Cardiac muscle cell (in vitro differentiated cells and primary cell): ENCODE measurements at regions not wholly inside any gene's neighbourhood (a gene's known extent, or its start where the extent isn't known, plus 50 kb on each side); places are given as distances from the start of the nearest gene placed in this dataset.

Experiments used
- DNase-seq, 2 donors: peaks; one replicate each; pipeline versions ENCODE4 v3.0.0 to v3.0.0-alpha.2; 2010 to 2017; ENCODE audit warnings: low read depth in 1 of 2, low spot score in 1 of 2
- H3K27ac ChIP-seq: fragments of 200-600 bp; sonication (generic); 2 replicates; pipeline ENCODE4 v1.5.1; 2016
- H3K27me3 ChIP-seq: fragments of 200-600 bp; sonication (generic); 2 replicates; pipeline ENCODE4 v1.6.0; 2016; ENCODE audit warnings: control low read depth
- H3K36me3 ChIP-seq: fragments of 200-600 bp; sonication (generic); 2 replicates; pipeline ENCODE4 v1.5.1; 2016; ENCODE audit warnings: control low read depth
- H3K4me1 ChIP-seq: fragments of 200-600 bp; sonication (generic); 2 replicates; pipeline ENCODE4 v1.8.1; 2017; ENCODE audit warnings: low read depth, mild to moderate bottlenecking, mixed run types
- H3K4me3 ChIP-seq: fragments of 200-600 bp; sonication (generic); 2 replicates; pipeline ENCODE4 v1.5.1; 2016; ENCODE audit warnings: mild to moderate bottlenecking
- H3K9me3 ChIP-seq: fragments of 200-600 bp; sonication (generic); 2 replicates; pipeline ENCODE4 v1.5.1; 2017; ENCODE audit warnings: low read depth, mild to moderate bottlenecking, control low read depth
- CTCF ChIP-seq: IDR thresholded peaks from 2 replicates; pipeline ENCODE4 v1.5.1; 2012; ENCODE audit warnings: low read depth, mild to moderate bottlenecking, low read length

GRCh38 chr4:132818091-132818490 is 331.0 kb upstream of the PCDH10 start:
- no peak for TF ChIP-seq CTCF
- DNase-seq: peak in 1 of 2 donors; percentile 5
- H3K4me3 ChIP-seq: no peak overlapping the region
- no peaks in the 10 kb centered on the region for H3K36me3 ChIP-seq
- no peaks in the 10 kb centered on the region for H3K9me3 ChIP-seq
- H3K27me3 ChIP-seq: no peaks in the 10 kb centered on the region
- H3K4me1 ChIP-seq: no peaks in the 10 kb centered on the region
- no peak overlapping the region for H3K27ac ChIP-seq

GRCh38 chr4:132823419-132823818 is 325.7 kb upstream of the PCDH10 start:
- Histone ChIP-seq H3K9me3 (no peaks in the 10 kb centered on the region), H3K4me1 (no peaks in the 10 kb centered on the region), H3K27me3 (no peaks in the 10 kb centered on the region), H3K27ac (no peak overlapping the region), H3K4me3 (no peak overlapping the region), H3K36me3 (no peaks in the 10 kb centered on the region)
- no peak for DNase-seq
- no peak for TF ChIP-seq CTCF

- no peak for DNase-seq
- Histone ChIP-seq H3K4me3 (no peak overlapping the region), H3K4me1 (peaks cover 3% of the 10 kb centered on the region), H3K9me3 (no peaks in the 10 kb centered on the region), H3K27ac (no peak overlapping the region), H3K27me3 (no peaks in the 10 kb centered on the region), H3K36me3 (no peaks in the 10 kb centered on the region)
- TF ChIP-seq CTCF: no peak
These were observed 324.3 kb upstream of the PCDH10 start for GRCh38 chr4:132824761-132825160.

- DNase-seq: no peak
- Histone ChIP-seq H3K36me3 (no peaks in the 10 kb centered on the region), H3K27me3 (no peaks in the 10 kb centered on the region), H3K27ac (no peak overlapping the region), H3K4me3 (no peak overlapping the region), H3K4me1 (peaks cover 6% of the 10 kb centered on the region), H3K9me3 (no peaks in the 10 kb centered on the region)
- TF ChIP-seq CTCF: no peak
These were observed 321.6 kb upstream of the PCDH10 start for GRCh38 chr4:132827522-132827921.

- no peak overlapping the region for H3K4me3 ChIP-seq
- H3K27ac ChIP-seq: no peak overlapping the region
- no peaks in the 10 kb centered on the region for H3K27me3 ChIP-seq
- TF ChIP-seq CTCF: no peak
- H3K9me3 ChIP-seq: no peaks in the 10 kb centered on the region
- no peak for DNase-seq
- H3K4me1 ChIP-seq: no peaks in the 10 kb centered on the region
- no peaks in the 10 kb centered on the region for H3K36me3 ChIP-seq
These were observed 310.9 kb upstream of the PCDH10 start for GRCh38 chr4:132838244-132838643.

GRCh38 chr4:132839070-132839469 is 310.0 kb upstream of the PCDH10 start:
- no peak overlapping the region for H3K4me3 ChIP-seq
- no peaks in the 10 kb centered on the region for H3K36me3 ChIP-seq
- H3K27me3 ChIP-seq: no peaks in the 10 kb centered on the region
- H3K4me1 ChIP-seq: no peaks in the 10 kb centered on the region
- H3K27ac ChIP-seq: no peak overlapping the region
- no peaks in the 10 kb centered on the region for H3K9me3 ChIP-seq
- TF ChIP-seq CTCF: no peak
- no peak for DNase-seq
